WTC11 (cell line): ENCODE measurements at regions not wholly inside any gene's neighbourhood (a gene's known extent, or its start where the extent isn't known, plus 50 kb on each side); places are given as distances from the start of the nearest gene placed in this dataset.

Source experiments
- CREM ChIP-seq: sonication (generic); formaldehyde crosslinking; IDR thresholded peaks from 2 replicates; pipeline ENCODE4 v1.8.1; 2022; ENCODE audit warnings: mild to moderate bottlenecking, missing genetic modification reagents, moderate library complexity
- ELF4 ChIP-seq: sonication (generic); formaldehyde crosslinking; IDR thresholded peaks from 2 replicates; pipeline ENCODE4 v1.8.1; 2022; ENCODE audit warnings: low read depth, mild to moderate bottlenecking, moderate library complexity, missing genetic modification reagents
- GABPB1 ChIP-seq: sonication (generic); formaldehyde crosslinking; IDR thresholded peaks from 2 replicates; pipeline ENCODE4 v1.8.1; 2023; ENCODE audit warnings: mild to moderate bottlenecking, missing genetic modification reagents
- NFYB ChIP-seq: sonication (generic); formaldehyde crosslinking; conservative IDR thresholded peaks from 2 replicates; pipeline ENCODE4 v1.8.0; 2022; ENCODE audit warnings: low read depth, missing genetic modification reagents
- RORB ChIP-seq: fragments of 250-450 bp; sonication (Bioruptor Pico); IDR thresholded peaks from 2 replicates; pipeline ENCODE4 v1.9.0; 2021; ENCODE audit warnings: mild to moderate bottlenecking
- ZNF232 ChIP-seq: sonication (generic); formaldehyde crosslinking; IDR thresholded peaks from 2 replicates; pipeline ENCODE4 v1.8.0; 2022; ENCODE audit warnings: mild to moderate bottlenecking, missing genetic modification reagents
- TF ChIP-seq, protein P1 (sequence below): sonication (generic); formaldehyde crosslinking; IDR thresholded peaks from 2 replicates; pipeline ENCODE4 v1.8.0; 2023; ENCODE audit warnings: missing genetic modification reagents
- TF ChIP-seq, protein P2 (sequence below): fragments of 200-600 bp; IDR thresholded peaks from 2 replicates; pipeline ENCODE4 v1.8.0; 2022; ENCODE audit warnings: antibody characterized with exemption
- TF ChIP-seq, protein P3 (sequence below): sonication (generic); formaldehyde crosslinking; IDR thresholded peaks from 2 replicates; pipeline ENCODE4 v1.8.0; 2022; ENCODE audit warnings: mild to moderate bottlenecking, missing genetic modification reagents
- TF ChIP-seq, protein P4 (sequence below): sonication (generic); formaldehyde crosslinking; IDR thresholded peaks from 2 replicates; pipeline ENCODE4 v1.8.1; 2023; ENCODE audit warnings: mild to moderate bottlenecking, moderate library complexity, missing genetic modification reagents

DNA sequence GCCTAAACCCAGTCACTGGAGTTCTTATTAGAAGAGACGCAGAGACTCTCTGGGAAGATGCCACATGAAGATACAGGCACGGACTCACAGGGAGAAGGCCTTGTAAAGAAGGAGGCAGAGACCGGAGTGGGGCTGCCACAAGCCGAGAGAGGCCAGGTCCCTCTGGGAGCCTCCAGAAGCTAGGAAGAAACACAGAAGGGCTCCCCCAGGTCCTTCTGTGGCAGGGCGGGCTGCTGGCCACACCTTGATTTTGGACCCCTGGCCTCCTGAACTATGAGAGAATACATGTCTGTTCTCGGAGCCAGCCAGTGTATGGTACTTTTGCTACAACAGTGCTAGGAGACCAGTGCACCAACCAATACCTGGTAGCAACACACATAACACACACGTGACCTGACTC lies 140.1 kb upstream of the SPACA7 start:
- TF ChIP-seq NFYB (CRISPR knock-in tag) (no peak), RORB (CRISPR knock-in tag) (no peak), ZNF232 (CRISPR knock-in tag) (no peak), GABPB1 (CRISPR knock-in tag) (no peak), CREM (CRISPR knock-in tag) (no peak), ELF4 (CRISPR knock-in tag) (no peak)
- TF ChIP-seq, protein P1, sequence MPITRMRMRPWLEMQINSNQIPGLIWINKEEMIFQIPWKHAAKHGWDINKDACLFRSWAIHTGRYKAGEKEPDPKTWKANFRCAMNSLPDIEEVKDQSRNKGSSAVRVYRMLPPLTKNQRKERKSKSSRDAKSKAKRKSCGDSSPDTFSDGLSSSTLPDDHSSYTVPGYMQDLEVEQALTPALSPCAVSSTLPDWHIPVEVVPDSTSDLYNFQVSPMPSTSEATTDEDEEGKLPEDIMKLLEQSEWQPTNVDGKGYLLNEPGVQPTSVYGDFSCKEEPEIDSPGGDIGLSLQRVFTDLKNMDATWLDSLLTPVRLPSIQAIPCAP (CRISPR knock-in tag): no peak
- TF ChIP-seq, protein P2, sequence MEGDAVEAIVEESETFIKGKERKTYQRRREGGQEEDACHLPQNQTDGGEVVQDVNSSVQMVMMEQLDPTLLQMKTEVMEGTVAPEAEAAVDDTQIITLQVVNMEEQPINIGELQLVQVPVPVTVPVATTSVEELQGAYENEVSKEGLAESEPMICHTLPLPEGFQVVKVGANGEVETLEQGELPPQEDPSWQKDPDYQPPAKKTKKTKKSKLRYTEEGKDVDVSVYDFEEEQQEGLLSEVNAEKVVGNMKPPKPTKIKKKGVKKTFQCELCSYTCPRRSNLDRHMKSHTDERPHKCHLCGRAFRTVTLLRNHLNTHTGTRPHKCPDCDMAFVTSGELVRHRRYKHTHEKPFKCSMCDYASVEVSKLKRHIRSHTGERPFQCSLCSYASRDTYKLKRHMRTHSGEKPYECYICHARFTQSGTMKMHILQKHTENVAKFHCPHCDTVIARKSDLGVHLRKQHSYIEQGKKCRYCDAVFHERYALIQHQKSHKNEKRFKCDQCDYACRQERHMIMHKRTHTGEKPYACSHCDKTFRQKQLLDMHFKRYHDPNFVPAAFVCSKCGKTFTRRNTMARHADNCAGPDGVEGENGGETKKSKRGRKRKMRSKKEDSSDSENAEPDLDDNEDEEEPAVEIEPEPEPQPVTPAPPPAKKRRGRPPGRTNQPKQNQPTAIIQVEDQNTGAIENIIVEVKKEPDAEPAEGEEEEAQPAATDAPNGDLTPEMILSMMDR: no peak
- TF ChIP-seq, protein P3, sequence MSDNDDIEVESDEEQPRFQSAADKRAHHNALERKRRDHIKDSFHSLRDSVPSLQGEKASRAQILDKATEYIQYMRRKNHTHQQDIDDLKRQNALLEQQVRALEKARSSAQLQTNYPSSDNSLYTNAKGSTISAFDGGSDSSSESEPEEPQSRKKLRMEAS (CRISPR knock-in tag): no peak
- TF ChIP-seq, protein P4, sequence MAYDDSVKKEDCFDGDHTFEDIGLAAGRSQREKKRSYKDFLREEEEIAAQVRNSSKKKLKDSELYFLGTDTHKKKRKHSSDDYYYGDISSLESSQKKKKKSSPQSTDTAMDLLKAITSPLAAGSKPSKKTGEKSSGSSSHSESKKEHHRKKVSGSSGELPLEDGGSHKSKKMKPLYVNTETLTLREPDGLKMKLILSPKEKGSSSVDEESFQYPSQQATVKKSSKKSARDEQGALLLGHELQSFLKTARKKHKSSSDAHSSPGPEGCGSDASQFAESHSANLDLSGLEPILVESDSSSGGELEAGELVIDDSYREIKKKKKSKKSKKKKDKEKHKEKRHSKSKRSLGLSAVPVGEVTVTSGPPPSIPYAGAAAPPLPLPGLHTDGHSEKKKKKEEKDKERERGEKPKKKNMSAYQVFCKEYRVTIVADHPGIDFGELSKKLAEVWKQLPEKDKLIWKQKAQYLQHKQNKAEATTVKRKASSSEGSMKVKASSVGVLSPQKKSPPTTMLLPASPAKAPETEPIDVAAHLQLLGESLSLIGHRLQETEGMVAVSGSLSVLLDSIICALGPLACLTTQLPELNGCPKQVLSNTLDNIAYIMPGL (CRISPR knock-in tag): no peak
